ENCODE measurements at regions not wholly inside any gene's neighbourhood (a gene's known extent, or its start where the extent isn't known, plus 50 kb on each side); places are given as distances from the start of the nearest gene placed in this dataset.

DNA sequence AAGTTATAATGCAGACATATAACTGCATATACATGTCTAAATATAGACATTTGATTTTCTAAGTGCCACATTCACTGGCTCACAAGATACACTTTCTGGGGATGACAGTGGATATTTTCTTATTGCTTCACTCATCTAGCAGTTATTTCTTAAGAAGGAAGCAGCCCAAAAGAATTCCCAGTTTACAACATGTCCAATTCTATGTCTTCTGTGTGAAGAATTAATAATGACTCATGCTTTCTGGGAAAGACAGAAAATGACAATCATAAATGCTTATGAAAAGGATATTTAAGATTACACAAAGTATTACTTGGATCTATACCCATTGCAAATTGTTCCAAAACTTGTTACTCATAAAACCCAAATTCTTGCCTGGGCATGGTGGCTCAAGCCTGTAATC lies 543.4 kb downstream of the SUCLA2 start:
- TF ChIP-seq, protein P1, sequence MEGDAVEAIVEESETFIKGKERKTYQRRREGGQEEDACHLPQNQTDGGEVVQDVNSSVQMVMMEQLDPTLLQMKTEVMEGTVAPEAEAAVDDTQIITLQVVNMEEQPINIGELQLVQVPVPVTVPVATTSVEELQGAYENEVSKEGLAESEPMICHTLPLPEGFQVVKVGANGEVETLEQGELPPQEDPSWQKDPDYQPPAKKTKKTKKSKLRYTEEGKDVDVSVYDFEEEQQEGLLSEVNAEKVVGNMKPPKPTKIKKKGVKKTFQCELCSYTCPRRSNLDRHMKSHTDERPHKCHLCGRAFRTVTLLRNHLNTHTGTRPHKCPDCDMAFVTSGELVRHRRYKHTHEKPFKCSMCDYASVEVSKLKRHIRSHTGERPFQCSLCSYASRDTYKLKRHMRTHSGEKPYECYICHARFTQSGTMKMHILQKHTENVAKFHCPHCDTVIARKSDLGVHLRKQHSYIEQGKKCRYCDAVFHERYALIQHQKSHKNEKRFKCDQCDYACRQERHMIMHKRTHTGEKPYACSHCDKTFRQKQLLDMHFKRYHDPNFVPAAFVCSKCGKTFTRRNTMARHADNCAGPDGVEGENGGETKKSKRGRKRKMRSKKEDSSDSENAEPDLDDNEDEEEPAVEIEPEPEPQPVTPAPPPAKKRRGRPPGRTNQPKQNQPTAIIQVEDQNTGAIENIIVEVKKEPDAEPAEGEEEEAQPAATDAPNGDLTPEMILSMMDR (conservative IDR thresholded peaks at IDR 0.05): no peak
- no peak for TF ChIP-seq EZH2 (IDR thresholded peaks at IDR 0.05; ENCODE audit: low read depth)

Data from PC-9 (cell line).